K562 (cell line): ENCODE measurements at regions not wholly inside any gene's neighbourhood (a gene's known extent, or its start where the extent isn't known, plus 50 kb on each side); places are given as distances from the start of the nearest gene placed in this dataset.

Experiments used
- ARID3A ChIP-seq: IDR thresholded peaks from 2 replicates; pipeline ENCODE4 v1.6.1; 2012; ENCODE audit warnings: low read depth, low read length, improper control_type of control experiment, borderline replicate concordance
- BCOR ChIP-seq: fragments of 450-650 bp; IDR thresholded peaks from 2 replicates; pipeline ENCODE4 v1.6.1; 2016
- CAMTA2 ChIP-seq: fragments of 250-450 bp; sonication (Bioruptor Pico); conservative IDR thresholded peaks from 2 replicates; pipeline ENCODE4 v1.5.1; 2022
- E2F3 ChIP-seq: fragments of 250-450 bp; sonication (Bioruptor Pico); IDR thresholded peaks from 2 replicates; pipeline ENCODE4 v1.4.0; 2020; ENCODE audit warnings: mild to moderate bottlenecking
- HDAC3 ChIP-seq: fragments of 450-650 bp; IDR thresholded peaks from 2 replicates; pipeline ENCODE4 v1.6.1; 2018; ENCODE audit warnings: borderline replicate concordance, mild to moderate bottlenecking, moderate library complexity; ENCODE audit not compliant: partially characterized antibody
- HMBOX1 ChIP-seq: sonication (generic); IDR thresholded peaks from 2 replicates; pipeline ENCODE4 v1.6.1; 2016
- IRF2 ChIP-seq: sonication (generic); formaldehyde crosslinking; IDR thresholded peaks from 2 replicates; pipeline ENCODE4 v1.8.1; 2022; ENCODE audit warnings: mild to moderate bottlenecking, missing genetic modification reagents
- KAT8 ChIP-seq: fragments of 450-650 bp; IDR thresholded peaks from 2 replicates; pipeline ENCODE4 v1.6.1; 2016; ENCODE audit warnings: low read depth, mild to moderate bottlenecking
- NUFIP1 ChIP-seq: fragments of 450-650 bp; IDR thresholded peaks from 2 replicates; pipeline ENCODE4 v1.6.1; 2018; ENCODE audit not compliant: partially characterized antibody
- PCBP1 ChIP-seq: fragments of 200-400 bp; formaldehyde crosslinking; IDR thresholded peaks from 2 replicates; pipeline ENCODE4 v1.6.1; 2018; ENCODE audit warnings: mild to moderate bottlenecking, low read depth, low read length; ENCODE audit not compliant: poor library complexity, severe bottlenecking
- POLR2A ChIP-seq: fragments of 450-650 bp; conservative IDR thresholded peaks from 2 replicates; pipeline ENCODE4 v1.6.1; 2016
- RREB1 ChIP-seq: fragments of 250-450 bp; sonication (Bioruptor Pico); IDR thresholded peaks from 2 replicates; pipeline ENCODE4 v1.4.0; 2020
- TEAD4 ChIP-seq, 2 experiments: sonication (generic) in 1 of 2; formaldehyde crosslinking in 1 of 2; IDR thresholded peaks; 2 replicates each; pipeline versions ENCODE4 v1.6.1 to v1.8.0; 2012 to 2022; ENCODE audit warnings: borderline replicate concordance in 1 of 2, inconsistent platforms in 1 of 2, low read length in 1 of 2, mild to moderate bottlenecking in 1 of 2, missing genetic modification reagents in 1 of 2
- TGIF2 ChIP-seq: sonication (generic); formaldehyde crosslinking; IDR thresholded peaks from 2 replicates; pipeline ENCODE4 v1.8.1; 2022; ENCODE audit warnings: mild to moderate bottlenecking, missing genetic modification reagents, moderate library complexity
- TOE1 ChIP-seq, 2 experiments: fragments of 450-650 bp in 1 of 2; sonication (generic) in 1 of 2; formaldehyde crosslinking in 1 of 2; IDR thresholded peaks; 2 replicates each; pipeline versions ENCODE4 v1.7.1 to v1.8.0; 2016 to 2022; ENCODE audit warnings: borderline replicate concordance in 2 of 2, mild to moderate bottlenecking in 2 of 2, antibody characterized with exemption in 1 of 2, inconsistent platforms in 1 of 2, low read depth in 1 of 2, missing genetic modification reagents in 1 of 2, moderate library complexity in 1 of 2
- ZNF507 ChIP-seq: conservative IDR thresholded peaks from 2 replicates; pipeline ENCODE4 v1.6.1; 2017; ENCODE audit warnings: missing genetic modification characterization, missing compliant biosample characterization
- ZNF668 ChIP-seq: fragments of 250-450 bp; sonication (Bioruptor Pico); IDR thresholded peaks from 2 replicates; pipeline ENCODE4 v1.8.0; 2022; ENCODE audit warnings: mild to moderate bottlenecking, inconsistent platforms
- TF ChIP-seq, protein P1 (sequence below), 2 experiments: fragments of 450-650 bp; IDR thresholded peaks; 2 replicates each; pipeline ENCODE4 v1.6.1; 2016

DNA sequence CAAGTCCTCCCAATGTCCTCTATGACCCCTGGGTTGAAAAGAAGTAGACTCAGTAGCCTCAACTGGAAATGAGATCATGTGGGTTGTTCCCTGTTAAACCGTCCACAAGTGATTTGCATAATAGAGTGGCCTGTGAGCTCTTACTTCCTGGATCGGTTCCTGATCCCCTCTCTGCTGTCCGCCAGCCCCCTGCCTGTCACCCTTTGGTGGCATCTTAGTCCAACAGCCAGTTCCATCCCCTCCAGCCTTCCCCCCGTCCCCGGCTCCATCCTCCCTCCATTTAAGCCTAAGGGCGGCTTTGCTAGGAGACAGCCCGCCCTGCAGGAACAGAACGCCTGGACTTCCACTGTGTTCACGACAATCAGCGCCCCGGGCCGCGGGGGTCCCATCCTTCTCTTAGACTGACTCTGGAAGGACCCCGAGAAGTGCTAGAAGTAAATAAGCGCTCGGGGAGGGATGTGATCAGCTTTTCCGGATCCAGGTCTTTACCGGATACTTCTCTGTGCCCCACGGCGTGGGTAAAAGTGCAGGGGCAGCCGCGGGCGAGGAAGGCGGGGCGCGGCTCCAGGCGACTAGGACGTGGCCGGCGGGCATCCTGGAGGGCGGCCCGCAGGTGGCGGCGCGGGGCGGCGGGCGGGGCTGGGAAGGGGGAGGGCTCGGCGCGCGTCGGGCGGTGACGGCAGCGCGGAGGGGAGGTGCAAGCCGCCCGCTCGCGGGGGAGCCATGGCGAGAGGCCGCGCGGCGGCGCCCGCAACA, 51.2 kb upstream of the ULK4 start (continued):
- TF ChIP-seq PCBP1 (no peak), CAMTA2 (CRISPR knock-in tag) (no peak), ZNF507 (no peak), TOE1 (IDR thresholded peaks at IDR 0.05; ENCODE audit: borderline replicate concordance) (peak; percentile 67; the same call in 1 of the 2 replicates), TOE1 (CRISPR knock-in tag; IDR thresholded peaks at IDR 0.05; ENCODE audit: borderline replicate concordance, low read depth) (no peak), HMBOX1 (peak; percentile 75; the same call in 1 of the 2 replicates), TEAD4 (IDR thresholded peaks at IDR 0.05; ENCODE audit: low read length) (no peak), TEAD4 (CRISPR knock-in tag; IDR thresholded peaks at IDR 0.05; ENCODE audit: borderline replicate concordance) (no peak), IRF2 (no peak), POLR2A (peak; percentile 68), KAT8 (no peak), ZNF668 (CRISPR knock-in tag) (no peak), NUFIP1 (no peak), BCOR (peak; percentile 50; the same call in 1 of the 2 replicates), TGIF2 (CRISPR knock-in tag) (peak; percentile 69; the same call in 1 of the 2 replicates), HDAC3 (no peak), E2F3 (CRISPR knock-in tag) (peak; percentile 21; the same call in 1 of the 2 replicates), ARID3A (no peak), RREB1 (CRISPR knock-in tag) (0 out of 2 replicates have a peak, but pooled peaks have one; percentile 39)
- TF ChIP-seq, protein P1, sequence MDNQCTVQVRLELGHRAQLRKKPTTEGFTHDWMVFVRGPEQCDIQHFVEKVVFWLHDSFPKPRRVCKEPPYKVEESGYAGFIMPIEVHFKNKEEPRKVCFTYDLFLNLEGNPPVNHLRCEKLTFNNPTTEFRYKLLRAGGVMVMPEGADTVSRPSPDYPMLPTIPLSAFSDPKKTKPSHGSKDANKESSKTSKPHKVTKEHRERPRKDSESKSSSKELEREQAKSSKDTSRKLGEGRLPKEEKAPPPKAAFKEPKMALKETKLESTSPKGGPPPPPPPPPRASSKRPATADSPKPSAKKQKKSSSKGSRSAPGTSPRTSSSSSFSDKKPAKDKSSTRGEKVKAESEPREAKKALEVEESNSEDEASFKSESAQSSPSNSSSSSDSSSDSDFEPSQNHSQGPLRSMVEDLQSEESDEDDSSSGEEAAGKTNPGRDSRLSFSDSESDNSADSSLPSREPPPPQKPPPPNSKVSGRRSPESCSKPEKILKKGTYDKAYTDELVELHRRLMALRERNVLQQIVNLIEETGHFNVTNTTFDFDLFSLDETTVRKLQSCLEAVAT (IDR thresholded peaks at IDR 0.05): 0 out of 4 replicates have a peak, but pooled peaks have one; percentile 35 to 38
